NCI-H446 (cell line): ENCODE measurements at regions not wholly inside any gene's neighbourhood (a gene's known extent, or its start where the extent isn't known, plus 50 kb on each side); places are given as distances from the start of the nearest gene placed in this dataset.

ENCODE experiments used
- DNase-seq, 2 experiments: peaks; one replicate each; lab custom pipeline; 2025; lab: John Stamatoyannopoulos, UW

DNA sequence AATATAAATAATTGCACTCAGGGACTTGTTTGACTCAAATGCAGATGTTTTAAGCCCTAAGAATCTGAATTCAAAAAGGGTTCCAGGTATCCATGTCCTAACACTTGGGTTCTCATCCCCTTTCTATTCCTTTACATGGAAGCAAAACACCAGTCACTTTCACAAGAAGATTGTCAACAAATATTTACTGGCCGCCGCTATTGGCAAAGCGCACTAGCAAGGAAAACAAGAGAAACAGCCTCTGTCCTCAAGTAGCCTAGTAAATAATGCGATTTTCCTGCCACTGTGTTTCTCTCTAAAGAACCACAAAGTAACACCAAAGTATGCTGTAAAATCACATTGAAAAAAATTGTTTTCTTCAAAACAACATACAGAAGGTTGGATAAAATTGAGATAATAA lies 66.7 kb upstream of the EZH2 start:
- DNase-seq = no peak

DNA sequence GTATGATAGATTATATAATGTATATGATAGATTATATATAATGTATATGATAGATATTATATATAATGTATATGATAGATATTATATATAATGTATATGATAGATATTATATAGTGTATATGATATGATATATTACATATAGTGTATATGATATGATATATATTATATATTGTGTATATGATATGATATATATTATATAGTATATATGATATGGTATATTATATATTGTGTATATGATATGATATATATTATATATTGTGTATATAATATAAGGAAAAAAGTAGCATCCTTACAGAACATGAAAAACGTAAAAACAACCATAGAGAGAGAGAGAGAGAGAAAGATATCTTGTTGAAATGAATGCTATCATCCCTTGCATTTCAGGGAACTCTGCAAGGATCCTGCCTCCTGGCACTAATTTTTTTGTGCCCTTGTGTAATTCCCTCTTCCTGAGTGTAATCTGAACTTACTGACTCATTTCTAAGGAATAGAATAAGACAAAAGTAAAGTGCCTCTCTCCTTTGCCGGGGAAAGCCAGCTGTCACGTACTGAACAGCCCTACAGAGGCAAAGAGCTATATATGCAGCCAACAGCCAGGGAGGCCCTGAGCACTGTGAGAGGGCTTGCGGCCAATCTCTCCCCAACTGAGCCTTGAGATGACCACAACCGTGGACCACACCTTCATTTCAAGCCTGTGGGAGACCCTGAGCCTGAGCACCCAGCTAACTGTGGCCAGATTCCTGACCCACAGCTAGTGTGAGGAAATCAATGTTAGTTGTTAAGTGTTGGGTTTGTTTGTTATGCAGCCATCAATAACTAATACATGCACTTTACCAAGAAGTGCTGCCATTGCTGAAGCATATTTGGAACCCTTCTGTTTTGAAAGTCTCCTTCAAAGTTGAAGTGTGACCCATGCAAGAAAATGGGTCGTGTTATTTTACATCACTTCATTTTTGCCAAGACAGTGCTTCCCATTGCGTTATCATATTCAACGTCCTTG lies 61.1 kb upstream of the EZH2 start:
- DNase-seq = peak in 1 of 2 experiments; percentile 37

DNA sequence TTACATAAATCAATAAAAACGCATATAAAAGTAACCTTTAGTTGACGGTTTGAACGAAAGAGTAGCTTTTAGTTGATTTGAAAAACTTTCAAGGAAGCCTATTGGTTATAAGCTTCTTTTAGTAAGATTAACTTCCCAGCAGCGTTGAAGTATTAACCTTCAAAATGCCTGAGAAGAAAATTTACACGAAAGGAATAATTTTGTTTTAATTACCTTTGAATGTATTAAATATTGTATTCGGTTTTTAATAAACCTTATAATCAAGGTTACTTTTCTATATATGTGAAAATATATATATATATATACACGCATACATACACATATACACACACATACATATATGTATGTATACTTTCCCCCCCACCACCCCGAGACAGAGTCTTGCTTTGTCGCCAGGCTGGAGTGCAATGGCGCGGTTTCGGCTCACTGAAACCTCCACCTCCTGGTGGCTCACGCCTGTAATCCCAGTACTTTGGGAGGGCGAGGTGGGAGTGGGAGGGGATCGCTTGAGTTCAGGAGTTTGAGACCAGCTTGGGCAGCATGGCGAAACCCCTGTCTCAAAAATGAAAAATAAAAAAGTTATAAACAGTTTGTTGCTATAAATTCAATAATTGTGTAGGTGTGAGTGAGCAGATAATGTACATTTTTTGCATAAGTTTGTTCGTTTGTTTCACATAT lies 57.6 kb upstream of the EZH2 start:
- peak; percentile 79 for DNase-seq

DNA sequence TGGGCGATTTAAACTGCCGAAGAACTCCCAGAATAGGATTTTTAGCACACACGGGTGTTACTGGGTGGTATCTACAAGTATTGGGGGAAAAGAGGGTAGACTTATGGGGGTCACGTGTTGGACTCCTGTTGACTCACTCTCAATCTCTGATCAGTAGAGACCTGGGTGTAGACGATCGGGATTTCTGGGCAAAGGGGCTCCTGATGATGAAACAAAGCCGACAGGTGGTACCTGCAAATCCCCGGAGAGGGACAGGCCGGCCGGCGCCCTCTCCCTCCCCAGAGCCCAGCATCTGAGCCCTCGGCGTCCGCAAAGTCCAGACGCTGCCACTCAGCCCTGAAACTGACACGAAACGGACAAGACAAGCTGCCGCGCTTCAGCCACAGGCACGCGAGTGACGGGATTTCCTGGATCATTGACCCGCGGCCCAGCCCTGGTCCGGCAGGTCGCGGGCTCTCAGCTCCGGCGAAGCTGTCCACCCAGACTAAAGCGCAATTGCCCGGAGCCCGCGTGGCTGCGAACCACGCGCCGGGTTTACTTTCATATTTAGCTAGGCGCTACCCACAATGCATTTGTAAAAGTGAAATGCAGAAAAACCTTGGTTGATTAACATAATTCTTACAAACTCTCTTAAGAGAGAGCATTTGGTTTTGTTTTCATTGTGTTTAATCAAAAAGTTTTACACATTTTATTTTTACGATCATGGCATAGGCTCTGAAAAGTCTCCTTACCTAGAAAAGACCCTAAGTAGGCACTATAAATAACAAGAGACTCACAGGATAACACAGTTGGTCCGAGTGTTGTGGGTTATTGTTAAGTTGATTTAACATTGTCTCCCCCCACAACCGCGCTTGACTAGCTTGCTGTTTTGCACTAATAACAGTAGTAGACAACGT lies 56.9 kb upstream of the EZH2 start:
- peak; percentile 84 to 89 for DNase-seq

DNA sequence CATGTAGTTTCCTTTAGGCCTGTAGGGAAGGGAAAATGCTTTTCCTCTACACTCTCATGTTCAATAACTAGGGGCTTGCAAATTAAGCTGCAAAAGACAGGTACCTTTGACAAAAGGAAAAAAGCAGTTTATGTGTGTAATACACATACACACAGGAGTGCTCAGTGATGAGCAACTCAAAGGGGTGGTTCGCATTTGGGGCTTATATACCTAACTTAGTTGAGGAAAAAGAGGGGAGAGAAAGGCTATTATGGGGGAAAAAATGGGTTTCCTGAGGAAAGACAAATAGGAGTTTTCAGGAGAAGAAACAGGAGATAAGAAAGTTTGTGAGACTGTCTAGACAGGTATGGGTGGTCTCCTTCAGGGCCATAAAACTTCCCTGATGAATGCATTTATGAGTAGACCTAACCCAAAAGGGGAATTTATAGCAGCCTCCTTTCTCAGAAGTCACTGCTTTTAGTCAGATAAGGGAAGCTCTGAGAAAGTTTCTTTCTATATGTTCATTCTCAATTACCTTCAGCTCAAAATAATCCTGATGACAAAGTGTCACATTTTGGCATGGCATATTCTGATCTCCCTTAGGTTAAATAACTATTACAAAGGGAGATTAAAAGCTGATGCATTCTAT lies 55.2 kb upstream of the EZH2 start:
- DNase-seq = no peak

DNA sequence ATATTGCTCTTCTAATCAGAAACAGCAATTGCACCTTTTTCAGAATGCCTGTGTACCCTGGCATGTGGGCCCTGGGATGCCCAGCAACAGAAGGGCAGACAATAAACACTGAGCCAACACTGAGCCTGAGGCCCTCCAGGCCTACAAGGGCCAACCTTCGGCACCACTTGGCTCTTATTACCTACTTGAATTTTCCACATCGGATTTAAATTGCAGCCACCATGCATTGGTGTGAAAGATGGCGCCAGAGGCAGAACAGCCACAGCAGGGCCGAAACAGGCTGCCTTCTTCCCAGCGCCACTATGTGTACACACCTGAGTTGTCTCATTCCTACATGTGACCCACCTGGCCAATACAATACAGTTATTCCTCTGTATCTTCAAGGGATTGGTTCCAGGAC lies 51.4 kb upstream of the EZH2 start:
- DNase-seq = no peak
